ENCODE measurements at regions not wholly inside any gene's neighbourhood (a gene's known extent, or its start where the extent isn't known, plus 50 kb on each side); places are given as distances from the start of the nearest gene placed in this dataset.

DNA sequence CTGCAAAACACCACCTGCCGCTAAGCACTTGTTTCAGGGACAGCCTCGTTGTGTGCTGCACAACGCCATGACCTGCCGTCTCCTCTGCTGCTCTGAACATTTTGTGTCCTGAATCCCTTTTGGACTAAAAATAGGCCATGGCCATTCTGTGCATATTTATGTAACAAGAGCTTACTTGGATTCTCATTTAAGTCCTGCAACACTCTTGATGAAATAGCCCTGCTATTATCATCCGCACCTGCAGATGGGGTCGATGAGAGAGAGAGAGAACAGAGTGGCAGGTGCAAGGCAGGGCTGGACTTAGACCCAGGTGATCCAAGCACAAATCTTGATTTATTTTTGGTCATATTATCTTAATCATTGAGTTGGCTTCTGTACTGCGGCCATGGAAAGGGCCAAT lies 121.2 kb upstream of the PRKCQ start:
- WGBS, 3 donors = 75 to 83% (median 76%) methylated on average over 7 of the region's 7 CpGs
- H3K27me3 ChIP-seq = no peaks in the 10 kb centered on the region
- H3K36me3 ChIP-seq = no peaks in the 10 kb centered on the region
- DNase-seq = no peak
- no peaks in the 10 kb centered on the region for H3K9me3 ChIP-seq
- TF ChIP-seq, protein P1, sequence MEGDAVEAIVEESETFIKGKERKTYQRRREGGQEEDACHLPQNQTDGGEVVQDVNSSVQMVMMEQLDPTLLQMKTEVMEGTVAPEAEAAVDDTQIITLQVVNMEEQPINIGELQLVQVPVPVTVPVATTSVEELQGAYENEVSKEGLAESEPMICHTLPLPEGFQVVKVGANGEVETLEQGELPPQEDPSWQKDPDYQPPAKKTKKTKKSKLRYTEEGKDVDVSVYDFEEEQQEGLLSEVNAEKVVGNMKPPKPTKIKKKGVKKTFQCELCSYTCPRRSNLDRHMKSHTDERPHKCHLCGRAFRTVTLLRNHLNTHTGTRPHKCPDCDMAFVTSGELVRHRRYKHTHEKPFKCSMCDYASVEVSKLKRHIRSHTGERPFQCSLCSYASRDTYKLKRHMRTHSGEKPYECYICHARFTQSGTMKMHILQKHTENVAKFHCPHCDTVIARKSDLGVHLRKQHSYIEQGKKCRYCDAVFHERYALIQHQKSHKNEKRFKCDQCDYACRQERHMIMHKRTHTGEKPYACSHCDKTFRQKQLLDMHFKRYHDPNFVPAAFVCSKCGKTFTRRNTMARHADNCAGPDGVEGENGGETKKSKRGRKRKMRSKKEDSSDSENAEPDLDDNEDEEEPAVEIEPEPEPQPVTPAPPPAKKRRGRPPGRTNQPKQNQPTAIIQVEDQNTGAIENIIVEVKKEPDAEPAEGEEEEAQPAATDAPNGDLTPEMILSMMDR (IDR thresholded peaks at IDR 0.05) = no peak
- TF ChIP-seq EP300 (IDR thresholded peaks at IDR 0.05) = no peak
- no peak for TF ChIP-seq POLR2A (IDR thresholded peaks at IDR 0.05)
- intact Hi-C loops (cut with DNase I) = no loop called here
- no peak overlapping the region for H3K4me3 ChIP-seq
- no peaks in the 10 kb centered on the region for H3K4me1 ChIP-seq (ENCODE audit: insufficient read depth)
- H3K27ac ChIP-seq = no peak overlapping the region

DNA sequence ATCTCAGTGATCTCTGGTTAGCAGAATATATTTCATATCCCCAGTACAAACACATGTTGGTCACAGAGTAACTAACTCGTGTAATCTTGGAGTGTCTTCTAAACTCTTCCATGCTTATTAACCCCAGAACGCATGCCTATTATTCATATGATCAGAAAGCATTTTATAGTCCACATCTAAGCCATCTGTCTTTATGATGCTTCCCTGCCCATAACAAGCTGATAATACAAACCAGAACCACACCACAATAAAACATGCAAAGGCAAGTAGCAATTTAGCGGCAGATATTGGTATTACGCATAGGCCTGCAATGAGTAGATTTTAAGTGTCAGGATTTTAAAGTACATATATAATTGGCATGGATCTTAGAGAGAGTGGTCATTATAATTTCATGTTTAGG lies 120.0 kb upstream of the PRKCQ start:
- no peak overlapping the region for H3K4me3 ChIP-seq
- TF ChIP-seq POLR2A (IDR thresholded peaks at IDR 0.05) (no peak), EP300 (IDR thresholded peaks at IDR 0.05) (no peak)
- TF ChIP-seq, protein P1 (IDR thresholded peaks at IDR 0.05) = no peak
- no peaks in the 10 kb centered on the region for H3K9me3 ChIP-seq
- no peaks in the 10 kb centered on the region for H3K36me3 ChIP-seq
- intact Hi-C loops (cut with DNase I) = no loop called here
- WGBS, 3 donors = 84 to 87% (median 85%) methylated on average over 4 of the region's 4 CpGs
- no peak for DNase-seq
- no peaks in the 10 kb centered on the region for H3K27me3 ChIP-seq
- no peak overlapping the region for H3K27ac ChIP-seq
- H3K4me1 ChIP-seq (ENCODE audit: insufficient read depth) = no peaks in the 10 kb centered on the region

DNA sequence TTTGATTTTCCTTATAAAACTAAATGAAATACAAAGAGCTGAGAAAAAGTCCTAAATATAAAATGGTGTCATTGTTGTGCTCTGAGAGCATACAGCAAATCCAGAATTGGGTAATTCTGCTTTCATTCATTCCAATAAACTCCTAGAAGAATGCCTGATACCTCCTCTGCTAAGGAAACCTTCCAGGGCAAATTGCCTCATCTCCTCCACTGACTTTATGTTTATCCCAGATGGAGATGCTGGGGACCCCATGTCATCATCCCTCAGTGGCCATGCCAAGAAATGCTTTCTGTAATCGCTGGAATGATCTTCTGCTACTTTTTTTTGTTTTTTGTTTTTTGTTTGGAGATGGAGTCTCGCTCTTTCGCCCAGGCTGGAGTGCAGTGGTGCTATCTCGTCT lies 119.3 kb upstream of the PRKCQ start:
- no peak overlapping the region for H3K27ac ChIP-seq
- H3K4me1 ChIP-seq (ENCODE audit: insufficient read depth) = no peaks in the 10 kb centered on the region
- H3K36me3 ChIP-seq = no peaks in the 10 kb centered on the region
- no peak for TF ChIP-seq EP300 (IDR thresholded peaks at IDR 0.05)
- TF ChIP-seq, protein P1 (IDR thresholded peaks at IDR 0.05) = no peak
- no peak for TF ChIP-seq POLR2A (IDR thresholded peaks at IDR 0.05)
- intact Hi-C loops (cut with DNase I) = no loop called here
- no peaks in the 10 kb centered on the region for H3K27me3 ChIP-seq
- no peaks in the 10 kb centered on the region for H3K9me3 ChIP-seq
- DNase-seq = no peak
- WGBS, 3 donors = 79 to 84% (median 80%) methylated on average over 4 of the region's 4 CpGs
- no peak overlapping the region for H3K4me3 ChIP-seq

DNA sequence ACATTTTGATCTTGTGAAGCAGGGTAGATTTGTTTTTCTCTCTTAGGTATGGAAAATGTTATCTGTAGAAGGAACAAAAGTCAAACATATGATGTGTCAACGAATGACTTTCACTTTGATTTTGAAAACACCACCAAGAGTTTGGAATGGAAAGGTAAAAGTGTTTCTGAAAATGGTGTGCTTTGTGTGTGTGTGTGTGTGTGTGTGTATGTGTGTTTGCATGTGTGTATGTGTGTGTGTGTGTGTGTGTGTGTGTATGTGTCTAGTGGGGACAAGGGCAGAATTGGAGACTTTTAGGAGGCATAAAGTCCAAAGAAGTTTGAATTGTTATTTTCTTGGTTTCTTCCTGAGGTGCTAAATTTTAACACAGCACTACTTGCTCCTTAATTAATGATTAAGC lies 115.4 kb upstream of the PRKCQ start:
- Histone ChIP-seq H3K27ac (no peak overlapping the region), H3K4me1 (ENCODE audit: insufficient read depth) (no peaks in the 10 kb centered on the region), H3K36me3 (no peaks in the 10 kb centered on the region), H3K9me3 (no peaks in the 10 kb centered on the region), H3K27me3 (no peaks in the 10 kb centered on the region), H3K4me3 (no peak overlapping the region)
- WGBS, 3 donors = 68 to 84% (median 74%) methylated on average over 1 of the region's 1 CpG
- intact Hi-C loops (cut with DNase I) = no loop called here
- DNase-seq = no peak
- TF ChIP-seq, protein P1 (IDR thresholded peaks at IDR 0.05) = no peak
- TF ChIP-seq POLR2A (IDR thresholded peaks at IDR 0.05) = no peak
- no peak for TF ChIP-seq EP300 (IDR thresholded peaks at IDR 0.05)
